AG09309 (cell line): ENCODE measurements at regions not wholly inside any gene's neighbourhood (a gene's known extent, or its start where the extent isn't known, plus 50 kb on each side); places are given as distances from the start of the nearest gene placed in this dataset.

Experiments
- DNase-seq: peaks from one replicate; pipeline ENCODE4 v3.0.0-alpha.2; 2010; ENCODE audit warnings: low read depth
- H3K4me3 ChIP-seq: 2 replicates; pipeline ENCODE4 v1.5.1; 2011; ENCODE audit warnings: mild to moderate bottlenecking, low read depth, low read length, moderate library complexity; ENCODE audit not compliant: control insufficient read depth
- TF ChIP-seq, protein P1 (sequence below): IDR thresholded peaks from 2 replicates; pipeline ENCODE4 v1.5.1; 2011; ENCODE audit warnings: mild to moderate bottlenecking, low read depth, low read length, inconsistent platforms; ENCODE audit not compliant: insufficient read depth, control insufficient read depth; ENCODE audit errors: missing control alignments

DNA sequence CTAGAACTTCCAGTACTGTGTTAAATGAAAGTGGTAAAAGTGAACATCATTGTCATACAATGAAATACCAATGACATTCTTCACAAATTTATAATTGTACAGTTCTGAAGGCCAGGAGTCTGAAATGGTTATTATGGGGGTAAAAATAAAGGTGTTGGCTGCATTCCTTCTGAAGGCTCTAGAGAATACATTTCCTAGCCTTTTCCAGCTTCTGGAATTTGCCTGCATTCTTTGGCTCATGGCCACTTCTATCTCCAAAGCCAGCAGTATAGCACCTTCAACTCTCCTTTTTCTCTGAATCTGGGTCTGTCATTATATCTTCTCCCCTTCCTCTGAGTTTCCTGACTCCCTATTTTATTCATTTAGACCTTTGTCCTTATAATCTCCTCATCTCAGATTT, 1232.7 kb upstream of the TENM4 start:
- TF ChIP-seq, protein P1, sequence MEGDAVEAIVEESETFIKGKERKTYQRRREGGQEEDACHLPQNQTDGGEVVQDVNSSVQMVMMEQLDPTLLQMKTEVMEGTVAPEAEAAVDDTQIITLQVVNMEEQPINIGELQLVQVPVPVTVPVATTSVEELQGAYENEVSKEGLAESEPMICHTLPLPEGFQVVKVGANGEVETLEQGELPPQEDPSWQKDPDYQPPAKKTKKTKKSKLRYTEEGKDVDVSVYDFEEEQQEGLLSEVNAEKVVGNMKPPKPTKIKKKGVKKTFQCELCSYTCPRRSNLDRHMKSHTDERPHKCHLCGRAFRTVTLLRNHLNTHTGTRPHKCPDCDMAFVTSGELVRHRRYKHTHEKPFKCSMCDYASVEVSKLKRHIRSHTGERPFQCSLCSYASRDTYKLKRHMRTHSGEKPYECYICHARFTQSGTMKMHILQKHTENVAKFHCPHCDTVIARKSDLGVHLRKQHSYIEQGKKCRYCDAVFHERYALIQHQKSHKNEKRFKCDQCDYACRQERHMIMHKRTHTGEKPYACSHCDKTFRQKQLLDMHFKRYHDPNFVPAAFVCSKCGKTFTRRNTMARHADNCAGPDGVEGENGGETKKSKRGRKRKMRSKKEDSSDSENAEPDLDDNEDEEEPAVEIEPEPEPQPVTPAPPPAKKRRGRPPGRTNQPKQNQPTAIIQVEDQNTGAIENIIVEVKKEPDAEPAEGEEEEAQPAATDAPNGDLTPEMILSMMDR = no peak
- no peak overlapping the region for H3K4me3 ChIP-seq
- DNase-seq = no peak

DNA sequence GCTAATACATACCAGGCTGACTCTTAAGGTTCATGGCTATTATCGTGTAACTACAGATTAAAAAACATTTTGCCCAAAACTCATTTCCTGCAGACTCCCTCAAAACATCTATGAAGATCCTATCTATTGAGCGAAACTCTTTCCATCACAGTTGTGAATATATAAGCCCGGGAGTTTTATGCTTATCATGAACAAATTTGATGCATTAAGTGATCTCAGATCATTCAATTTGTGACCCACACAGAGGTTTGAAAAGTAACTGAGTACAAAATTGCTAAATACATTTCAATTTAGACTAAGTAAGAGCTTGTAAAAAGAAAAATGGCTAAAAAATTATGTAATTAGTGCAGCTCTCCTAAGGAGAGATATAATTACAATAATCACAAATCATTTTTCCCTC, 1228.8 kb upstream of the TENM4 start:
- TF ChIP-seq, protein P1 = no peak
- H3K4me3 ChIP-seq = no peak overlapping the region
- DNase-seq = no peak

DNA sequence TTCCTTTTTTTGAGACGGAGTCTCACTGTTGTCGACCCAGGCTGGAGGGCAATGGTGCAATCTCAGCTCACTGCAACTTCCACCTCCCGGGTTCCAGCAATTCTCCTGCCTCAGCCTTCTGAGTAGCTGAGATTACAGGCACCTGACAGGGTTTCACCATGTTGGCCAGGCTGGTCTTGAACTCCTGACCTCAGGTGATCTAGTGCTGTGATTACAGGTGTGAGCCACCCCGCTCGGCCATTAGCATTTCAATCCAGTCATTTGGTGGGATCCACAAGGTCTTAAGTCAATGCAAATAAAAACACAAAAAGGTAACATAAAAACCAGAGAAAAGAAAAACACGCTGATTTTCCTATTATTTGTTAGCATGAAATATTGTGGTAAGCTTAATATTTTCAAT, 1227.2 kb upstream of the TENM4 start:
- no peak for DNase-seq
- TF ChIP-seq, protein P1 = no peak
- H3K4me3 ChIP-seq = no peak overlapping the region

DNA sequence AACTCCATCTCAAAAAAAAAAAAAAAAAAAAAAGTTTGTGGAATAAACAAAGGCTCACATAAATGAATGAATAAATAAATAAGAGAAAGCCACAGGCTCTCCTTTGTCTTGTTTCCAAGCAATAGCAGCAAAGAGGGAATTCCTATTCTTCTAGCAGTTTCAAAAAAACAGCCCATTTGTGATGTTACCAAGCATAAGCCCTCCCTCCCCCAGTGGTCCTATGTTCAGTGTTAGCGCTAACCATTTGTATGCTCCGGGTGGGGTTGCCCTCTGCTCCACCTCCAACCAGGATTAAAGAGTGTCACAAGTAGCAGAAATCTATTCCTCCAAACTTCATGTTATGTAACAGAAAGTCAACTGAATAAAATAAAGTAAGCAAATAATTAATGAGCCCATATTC, 1215.0 kb upstream of the TENM4 start:
- H3K4me3 ChIP-seq = no peak overlapping the region
- TF ChIP-seq, protein P1 = no peak
- no peak for DNase-seq

DNA sequence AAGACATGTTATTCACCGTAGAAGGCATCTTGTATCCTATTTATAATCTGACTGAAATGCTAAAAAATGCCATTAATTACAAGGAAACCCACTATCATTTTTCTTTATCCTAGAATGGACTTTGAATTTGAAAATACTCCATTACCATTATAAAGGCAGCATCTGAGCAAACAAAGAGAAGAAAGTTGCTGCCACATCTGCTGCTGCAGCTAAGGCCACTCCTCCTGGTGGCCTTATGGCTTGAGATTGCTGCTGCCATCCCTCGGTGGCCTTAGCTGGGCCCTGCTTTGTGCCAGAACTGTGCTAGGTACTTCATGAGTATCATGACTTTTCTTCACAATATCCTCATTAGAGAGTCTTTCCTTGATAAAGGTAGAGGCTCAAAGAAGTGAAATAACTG, 1210.1 kb upstream of the TENM4 start:
- no peak for DNase-seq
- H3K4me3 ChIP-seq = no peak overlapping the region
- TF ChIP-seq, protein P1 = no peak

DNA sequence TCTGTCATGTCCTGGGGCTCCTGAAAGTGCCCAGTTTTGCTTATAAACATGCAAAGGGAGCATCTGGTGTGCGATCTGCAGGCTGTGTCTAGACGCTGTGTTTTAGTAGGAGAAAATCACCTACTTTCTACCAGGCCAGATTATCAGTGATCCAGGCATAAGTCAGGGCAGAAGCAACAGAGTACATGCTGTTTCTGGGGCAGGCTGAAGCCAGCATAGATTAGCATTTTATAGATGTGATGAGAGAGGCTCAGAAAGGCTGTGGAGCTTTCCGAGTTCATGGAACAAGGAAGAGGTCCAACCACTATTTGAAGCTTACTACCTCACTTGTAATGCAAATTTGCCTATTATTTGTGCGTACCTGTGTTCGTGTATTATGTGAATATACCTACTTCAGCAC, 1208.4 kb upstream of the TENM4 start:
- no peak overlapping the region for H3K4me3 ChIP-seq
- no peak for DNase-seq
- TF ChIP-seq, protein P1 = no peak

DNA sequence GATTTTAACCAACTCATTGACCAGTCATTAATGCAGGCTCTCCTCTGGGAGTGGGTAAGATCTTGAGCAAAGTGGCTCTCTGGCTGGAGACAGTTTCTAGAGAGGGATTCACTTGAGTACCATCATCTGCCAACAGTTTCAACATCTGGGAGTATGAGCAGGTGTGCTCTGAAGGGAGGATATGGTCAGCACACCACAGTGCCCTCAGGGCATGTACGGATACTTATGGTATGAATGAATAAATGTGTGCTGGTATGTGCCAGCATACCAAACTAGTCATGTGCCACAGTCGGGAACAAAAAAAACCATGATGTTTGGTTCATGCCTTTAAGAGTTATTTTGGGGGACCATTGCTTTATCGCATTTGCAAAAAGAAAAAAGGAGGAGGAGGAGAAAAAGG, 1197.5 kb upstream of the TENM4 start:
- DNase-seq = no peak

More for the DNA sequence above, 1197.5 kb upstream of the TENM4 start:
- TF ChIP-seq, protein P1 = no peak
- H3K4me3 ChIP-seq = no peak overlapping the region
